Brain microvascular endothelial cell (primary cell): ENCODE measurements at regions not wholly inside any gene's neighbourhood (a gene's known extent, or its start where the extent isn't known, plus 50 kb on each side); places are given as distances from the start of the nearest gene placed in this dataset.

Experiments used
- DNase-seq: peaks from one replicate; pipeline ENCODE4 v3.0.0-alpha.2; 2020
- H3K27ac ChIP-seq: fragments of 250-450 bp; sonication (Bioruptor Pico); 2 replicates; pipeline ENCODE4 v1.5.1; 2020; ENCODE audit warnings: mild to moderate bottlenecking, moderate library complexity
- H3K27me3 ChIP-seq: fragments of 250-450 bp; sonication (Bioruptor Pico); replicated peaks from 2 replicates; pipeline ENCODE4 v1.5.1; 2020; ENCODE audit warnings: mild to moderate bottlenecking
- H3K36me3 ChIP-seq: fragments of 250-450 bp; sonication (Bioruptor Pico); replicated peaks from 2 replicates; pipeline ENCODE4 v1.5.1; 2020; ENCODE audit warnings: mild to moderate bottlenecking
- H3K4me3 ChIP-seq: 2 replicates; pipeline ENCODE4 v1.5.1; 2011; ENCODE audit warnings: low read depth, mild to moderate bottlenecking, control low read depth, low read length, moderate library complexity
- in situ Hi-C: cut with HindIII; loops from 2 replicates; pipeline ENCODE4 v1.10.0; 2017; ENCODE audit warnings: low sequenced_read_pairs, low pct_ligation_motif_present
- TF ChIP-seq, protein P1 (sequence below): IDR thresholded peaks from 2 replicates; pipeline ENCODE4 v1.5.1; 2011; ENCODE audit warnings: low read depth, mild to moderate bottlenecking, moderate library complexity, low read length, control low read depth, inconsistent platforms; ENCODE audit errors: missing control alignments

DNA sequence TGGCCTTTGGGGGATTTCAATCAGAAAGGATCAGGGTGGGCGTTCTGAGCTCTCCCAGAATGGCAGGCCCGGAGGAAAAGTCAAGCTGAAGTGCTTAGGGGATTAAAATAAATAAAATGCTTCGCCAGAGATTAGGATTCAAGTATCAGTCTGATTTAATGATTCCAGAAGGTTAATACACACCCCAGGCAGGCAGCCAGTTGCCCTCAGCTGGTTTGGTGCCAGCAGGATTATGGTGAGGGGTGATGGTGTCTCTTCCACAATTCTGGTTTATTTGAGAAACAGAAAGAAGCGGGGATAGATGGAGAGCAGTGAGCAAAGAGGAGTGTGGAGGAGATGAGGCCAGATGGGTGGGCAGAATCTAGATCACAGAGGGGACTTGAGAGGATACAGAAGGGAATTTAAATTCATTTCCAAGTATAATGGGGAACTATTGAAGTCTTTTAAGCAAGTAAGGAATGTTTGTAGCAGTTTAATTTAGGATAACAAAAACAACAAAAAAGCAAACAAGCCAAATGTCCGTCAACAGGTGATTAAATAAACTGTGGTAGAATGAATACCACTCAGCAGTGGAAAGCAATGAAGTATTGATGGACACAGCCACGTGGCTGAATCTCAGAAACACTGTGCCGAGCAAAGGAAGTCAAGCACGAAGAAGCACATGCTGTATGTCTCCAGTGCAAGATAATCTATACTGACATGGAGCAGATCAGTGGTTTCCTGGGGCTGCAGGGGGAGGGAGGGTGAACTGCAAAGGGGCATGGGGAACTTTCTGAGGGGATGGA lies 297.7 kb downstream of the MSX2 start:
- in situ Hi-C loops = no loop called here
- H3K27ac ChIP-seq = no peak overlapping the region
- TF ChIP-seq, protein P1, sequence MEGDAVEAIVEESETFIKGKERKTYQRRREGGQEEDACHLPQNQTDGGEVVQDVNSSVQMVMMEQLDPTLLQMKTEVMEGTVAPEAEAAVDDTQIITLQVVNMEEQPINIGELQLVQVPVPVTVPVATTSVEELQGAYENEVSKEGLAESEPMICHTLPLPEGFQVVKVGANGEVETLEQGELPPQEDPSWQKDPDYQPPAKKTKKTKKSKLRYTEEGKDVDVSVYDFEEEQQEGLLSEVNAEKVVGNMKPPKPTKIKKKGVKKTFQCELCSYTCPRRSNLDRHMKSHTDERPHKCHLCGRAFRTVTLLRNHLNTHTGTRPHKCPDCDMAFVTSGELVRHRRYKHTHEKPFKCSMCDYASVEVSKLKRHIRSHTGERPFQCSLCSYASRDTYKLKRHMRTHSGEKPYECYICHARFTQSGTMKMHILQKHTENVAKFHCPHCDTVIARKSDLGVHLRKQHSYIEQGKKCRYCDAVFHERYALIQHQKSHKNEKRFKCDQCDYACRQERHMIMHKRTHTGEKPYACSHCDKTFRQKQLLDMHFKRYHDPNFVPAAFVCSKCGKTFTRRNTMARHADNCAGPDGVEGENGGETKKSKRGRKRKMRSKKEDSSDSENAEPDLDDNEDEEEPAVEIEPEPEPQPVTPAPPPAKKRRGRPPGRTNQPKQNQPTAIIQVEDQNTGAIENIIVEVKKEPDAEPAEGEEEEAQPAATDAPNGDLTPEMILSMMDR = no peak
- no peak for DNase-seq
- no peak overlapping the region for H3K4me3 ChIP-seq
- no peaks in the 10 kb centered on the region for H3K27me3 ChIP-seq
- H3K36me3 ChIP-seq = no peaks in the 10 kb centered on the region

DNA sequence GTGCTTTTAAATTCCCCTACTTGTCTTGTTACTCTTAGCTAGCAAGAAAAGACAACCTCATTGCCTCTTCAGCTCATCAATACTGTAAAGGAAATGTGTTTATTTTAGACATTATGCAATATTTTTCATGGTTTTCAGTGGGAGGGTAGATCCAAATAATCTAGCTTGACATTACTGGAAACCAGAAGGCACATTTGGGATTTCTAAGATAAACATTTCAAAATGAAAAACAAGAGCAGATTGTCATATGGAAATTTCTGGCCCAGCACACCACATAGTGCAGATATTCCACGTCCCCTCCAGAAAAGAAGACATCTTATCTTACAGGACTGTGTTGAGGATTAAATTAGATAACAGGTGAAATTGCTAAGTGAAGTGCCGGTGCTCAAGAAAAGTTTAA lies 296.9 kb downstream of the MSX2 start:
- no peak for DNase-seq
- Histone ChIP-seq H3K36me3 (no peaks in the 10 kb centered on the region), H3K27me3 (no peaks in the 10 kb centered on the region), H3K4me3 (no peak overlapping the region), H3K27ac (no peak overlapping the region)
- in situ Hi-C loops = no loop called here
- TF ChIP-seq, protein P1 = no peak

DNA sequence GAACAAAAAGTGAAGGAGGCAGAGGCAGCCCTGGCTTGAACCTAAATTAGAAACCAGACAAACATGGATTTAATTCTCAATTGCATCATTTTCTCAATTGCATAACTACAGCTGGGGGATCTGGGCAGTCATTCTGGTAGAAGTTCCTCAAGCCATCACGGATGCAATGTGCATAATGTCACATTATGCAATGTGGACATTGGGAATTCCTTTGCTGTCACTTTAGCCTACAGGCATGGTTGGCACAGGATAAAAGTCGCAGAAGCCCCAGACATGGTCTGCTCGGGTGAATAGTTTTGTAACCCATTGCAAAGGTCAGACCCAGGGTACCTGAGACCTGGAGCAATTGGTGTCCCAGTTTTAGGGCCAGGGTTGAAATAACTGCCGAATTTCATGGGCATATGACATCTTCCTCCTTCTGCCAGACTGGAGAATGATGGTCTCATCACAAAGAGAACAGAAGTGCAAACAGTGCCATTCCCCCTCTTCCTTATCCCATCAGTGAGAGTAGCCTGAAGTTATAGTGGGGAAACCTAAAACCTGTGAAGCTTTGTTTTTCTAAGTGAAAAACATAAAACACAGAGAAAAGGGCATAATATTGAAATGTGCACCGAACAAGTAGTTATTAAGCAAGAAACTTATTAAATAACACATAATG lies 290.8 kb downstream of the MSX2 start:
- no peak overlapping the region for H3K4me3 ChIP-seq
- no peak for DNase-seq
- TF ChIP-seq, protein P1 = no peak
- H3K27ac ChIP-seq = no peak overlapping the region
- no peaks in the 10 kb centered on the region for H3K36me3 ChIP-seq
- no peaks in the 10 kb centered on the region for H3K27me3 ChIP-seq
- in situ Hi-C loops = no loop called here

DNA sequence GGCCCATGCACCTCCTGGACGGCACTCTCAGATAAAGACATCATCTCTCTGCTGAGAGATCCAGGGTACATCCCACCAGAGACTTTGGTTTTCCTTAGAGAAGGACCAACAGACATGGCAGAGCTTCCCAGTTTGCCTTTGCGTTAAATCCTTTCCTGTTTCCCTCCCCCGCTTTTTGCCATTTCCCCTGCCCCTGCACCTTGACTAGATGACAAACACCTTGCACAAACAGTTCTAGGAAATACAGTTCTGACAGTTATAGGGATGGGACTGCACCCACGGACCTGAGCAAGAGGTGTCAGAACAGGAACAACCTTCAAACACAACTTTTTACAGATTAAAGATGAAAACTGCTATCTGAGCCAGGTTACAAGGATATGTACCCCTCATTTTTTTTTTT lies 288.9 kb downstream of the MSX2 start:
- H3K27ac ChIP-seq = no peak overlapping the region
- no peak for DNase-seq
- in situ Hi-C loops = no loop called here
- no peaks in the 10 kb centered on the region for H3K27me3 ChIP-seq
- no peak overlapping the region for H3K4me3 ChIP-seq
- TF ChIP-seq, protein P1 = no peak
- no peaks in the 10 kb centered on the region for H3K36me3 ChIP-seq

DNA sequence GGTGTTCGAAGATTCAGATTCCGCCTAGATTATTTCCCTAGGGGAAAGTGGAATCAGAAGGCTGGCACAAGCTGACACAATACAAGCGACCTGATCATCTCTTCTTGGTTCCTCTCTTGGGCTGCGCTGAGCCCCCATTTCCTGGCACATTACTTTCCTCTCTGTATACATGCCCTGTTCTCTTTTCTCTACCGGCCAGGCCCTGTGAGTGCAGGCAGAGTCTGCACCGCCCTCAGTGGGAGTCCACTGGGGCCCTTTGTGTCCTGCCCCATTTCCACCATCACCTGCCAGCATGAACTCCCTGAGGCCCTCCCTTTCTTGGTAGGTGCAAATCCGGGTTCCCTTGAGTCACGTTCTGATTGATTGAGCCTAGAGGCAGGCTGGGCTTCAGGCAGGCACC lies 287.9 kb downstream of the MSX2 start:
- in situ Hi-C loops = no loop called here
- H3K27ac ChIP-seq = no peak overlapping the region
- DNase-seq = no peak
- no peaks in the 10 kb centered on the region for H3K36me3 ChIP-seq
- TF ChIP-seq, protein P1 = no peak
- no peak overlapping the region for H3K4me3 ChIP-seq
- no peaks in the 10 kb centered on the region for H3K27me3 ChIP-seq
